ENCODE measurements at regions not wholly inside any gene's neighbourhood (a gene's known extent, or its start where the extent isn't known, plus 50 kb on each side); places are given as distances from the start of the nearest gene placed in this dataset.
"Not testable (repeated sequence)": the region's sequence is repeated elsewhere in the genome, so short reads cannot be mapped to it uniquely, and the experiment has no call there.

DNA sequence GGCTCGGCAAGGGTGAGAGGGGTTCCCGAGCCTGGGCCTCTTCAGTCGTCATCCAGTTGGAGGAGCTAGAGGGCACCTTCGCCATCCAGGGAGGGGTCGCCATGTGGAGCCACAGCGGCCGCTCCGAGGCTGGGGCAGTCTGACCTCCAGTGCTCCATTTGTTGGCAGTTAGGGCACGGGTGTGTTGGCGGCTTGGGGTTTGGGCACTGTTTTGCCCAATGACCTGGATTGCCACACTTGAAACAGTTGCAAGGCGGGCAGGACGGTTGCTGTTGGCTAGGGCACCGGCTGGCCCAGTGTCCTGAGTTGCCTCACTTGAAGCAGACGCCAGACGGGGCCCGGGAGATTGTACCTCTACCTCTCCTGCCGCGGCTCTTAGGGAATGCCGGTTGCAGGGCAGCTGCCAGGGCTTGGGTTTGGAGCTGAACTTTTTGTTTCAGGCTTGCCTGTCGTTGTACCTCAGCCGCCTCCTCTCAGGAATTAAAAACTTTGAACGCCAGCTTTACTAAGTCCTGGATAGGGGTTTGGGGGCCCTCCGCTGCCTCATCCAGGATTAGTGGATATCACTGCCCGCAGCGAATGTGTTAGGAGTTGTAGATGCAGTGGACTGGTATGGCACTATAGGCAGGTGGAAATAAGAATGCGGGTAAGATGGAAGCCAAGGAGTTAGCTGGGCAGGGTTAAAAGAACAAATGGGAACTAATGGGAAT is 639.9 kb upstream of the DPP6 start:
- TF ChIP-seq, protein P1, sequence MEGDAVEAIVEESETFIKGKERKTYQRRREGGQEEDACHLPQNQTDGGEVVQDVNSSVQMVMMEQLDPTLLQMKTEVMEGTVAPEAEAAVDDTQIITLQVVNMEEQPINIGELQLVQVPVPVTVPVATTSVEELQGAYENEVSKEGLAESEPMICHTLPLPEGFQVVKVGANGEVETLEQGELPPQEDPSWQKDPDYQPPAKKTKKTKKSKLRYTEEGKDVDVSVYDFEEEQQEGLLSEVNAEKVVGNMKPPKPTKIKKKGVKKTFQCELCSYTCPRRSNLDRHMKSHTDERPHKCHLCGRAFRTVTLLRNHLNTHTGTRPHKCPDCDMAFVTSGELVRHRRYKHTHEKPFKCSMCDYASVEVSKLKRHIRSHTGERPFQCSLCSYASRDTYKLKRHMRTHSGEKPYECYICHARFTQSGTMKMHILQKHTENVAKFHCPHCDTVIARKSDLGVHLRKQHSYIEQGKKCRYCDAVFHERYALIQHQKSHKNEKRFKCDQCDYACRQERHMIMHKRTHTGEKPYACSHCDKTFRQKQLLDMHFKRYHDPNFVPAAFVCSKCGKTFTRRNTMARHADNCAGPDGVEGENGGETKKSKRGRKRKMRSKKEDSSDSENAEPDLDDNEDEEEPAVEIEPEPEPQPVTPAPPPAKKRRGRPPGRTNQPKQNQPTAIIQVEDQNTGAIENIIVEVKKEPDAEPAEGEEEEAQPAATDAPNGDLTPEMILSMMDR (IDR thresholded peaks at IDR 0.05), result not testable (repeated sequence)
- not testable (repeated sequence) for TF ChIP-seq EP300 (IDR thresholded peaks at IDR 0.05; ENCODE audit: low read depth)
